GM03348 (cell line): ENCODE measurements at regions not wholly inside any gene's neighbourhood (a gene's known extent, or its start where the extent isn't known, plus 50 kb on each side); places are given as distances from the start of the nearest gene placed in this dataset.

Source experiments
- DNase-seq: peaks from one replicate; pipeline ENCODE4 v3.0.0; 2012; ENCODE audit warnings: low spot score

GRCh38 chr1:228977741-228978140 lies 242.5 kb downstream of the RHOU start:
- no peak for DNase-seq

- peak; percentile 29 for DNase-seq
Observed at GRCh38 chr1:228978484-228979324, 243.4 kb downstream of the RHOU start.

GRCh38 chr1:228979325-228979699 lies 244.0 kb downstream of the RHOU start:
- no peak for DNase-seq

DNA sequence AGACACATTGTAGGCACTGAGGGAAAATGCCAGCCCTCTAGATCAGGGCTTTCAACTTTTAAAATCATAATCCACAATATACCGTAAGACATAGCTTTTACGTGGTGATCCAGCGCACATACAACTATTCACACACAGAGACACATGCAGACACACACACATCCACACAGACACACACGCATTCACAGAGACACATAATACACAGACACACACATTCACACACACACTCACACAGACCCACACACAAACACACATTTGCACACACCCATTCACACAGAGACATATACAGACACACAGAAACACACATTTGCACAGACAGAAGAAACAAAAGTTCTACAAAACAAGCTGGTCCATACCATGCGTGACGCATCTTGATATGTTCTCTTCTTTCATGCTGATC lies 244.5 kb downstream of the RHOU start:
- DNase-seq: no peak

GRCh38 chr1:228980232-228980937 lies 245.1 kb downstream of the RHOU start:
- DNase-seq: no peak

GRCh38 chr1:228982637-228983036 lies 247.4 kb downstream of the RHOU start:
- DNase-seq: no peak

- no peak for DNase-seq
Observed at GRCh38 chr1:228983231-228983660, 248.0 kb downstream of the RHOU start.

DNA sequence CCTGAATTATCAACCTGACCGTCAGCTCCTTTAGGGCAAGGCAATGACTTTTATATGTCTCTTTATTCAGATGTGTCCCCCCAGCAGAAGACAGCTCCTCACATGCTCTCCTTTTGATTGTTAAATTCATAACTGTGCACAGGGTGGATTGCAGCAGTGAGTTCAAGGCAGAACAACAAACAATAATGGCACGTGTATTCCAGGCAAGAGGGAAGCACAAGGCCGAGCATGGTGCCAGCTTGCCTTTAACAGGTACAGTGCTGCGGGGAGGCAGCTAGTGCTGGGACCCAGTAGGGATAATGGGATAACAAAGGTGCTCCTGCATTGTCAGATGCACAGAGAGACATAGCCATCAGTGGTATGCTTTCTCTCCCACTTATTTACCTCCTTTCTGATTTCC lies 248.4 kb downstream of the RHOU start:
- DNase-seq: no peak

- DNase-seq: no peak
Observed at GRCh38 chr1:228984107-228984506, 248.8 kb downstream of the RHOU start.

- DNase-seq: no peak
Observed at GRCh38 chr1:228984646-228985631, 249.7 kb downstream of the RHOU start.

GRCh38 chr1:228985661-228986060 lies 250.4 kb downstream of the RHOU start:
- DNase-seq: no peak

GRCh38 chr1:228986093-228986904 lies 251.0 kb downstream of the RHOU start:
- no peak for DNase-seq

DNA sequence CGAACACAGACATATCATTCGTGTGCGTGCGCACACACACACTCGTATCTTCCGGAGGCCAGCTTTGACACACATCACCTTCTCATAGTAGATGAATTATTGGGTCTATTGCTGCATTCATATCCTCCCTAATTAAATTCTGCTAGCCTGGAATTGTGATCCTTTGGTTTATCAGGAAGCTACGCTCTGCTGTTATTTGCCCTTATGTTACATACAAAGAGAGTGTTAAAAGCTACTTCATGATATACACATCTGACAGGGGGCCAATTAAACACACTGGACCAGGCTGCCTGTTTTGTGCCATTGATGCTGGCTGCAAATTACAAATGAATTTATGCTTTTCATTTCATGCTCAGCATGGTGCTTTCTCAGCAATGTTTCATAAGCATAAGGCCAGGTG lies 252.0 kb downstream of the RHOU start:
- DNase-seq: no peak

- no peak for DNase-seq
Observed at GRCh38 chr1:228987736-228988506, 252.6 kb downstream of the RHOU start.

- DNase-seq: no peak
Observed at GRCh38 chr1:228988664-228989063, 253.4 kb downstream of the RHOU start.

DNA sequence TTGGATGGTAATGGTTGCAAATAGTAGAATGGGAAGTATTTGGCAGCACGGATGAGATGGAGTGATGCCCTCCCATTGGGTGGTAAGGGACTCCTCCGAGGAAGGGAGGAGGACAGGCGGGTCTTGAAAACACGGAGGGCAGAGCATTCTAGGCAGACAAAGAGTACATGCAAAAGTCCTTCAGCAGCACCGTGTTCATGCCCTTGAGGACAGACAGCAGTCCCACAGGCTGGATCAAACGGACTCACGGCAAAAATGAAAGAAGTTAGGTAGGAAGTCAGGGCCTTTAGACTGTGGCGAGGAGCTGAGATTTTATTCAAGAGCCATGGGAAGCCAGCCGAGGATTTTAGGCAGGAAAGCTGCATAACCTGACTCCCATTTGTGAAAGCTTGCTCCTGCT lies 253.9 kb downstream of the RHOU start:
- no peak for DNase-seq

DNA sequence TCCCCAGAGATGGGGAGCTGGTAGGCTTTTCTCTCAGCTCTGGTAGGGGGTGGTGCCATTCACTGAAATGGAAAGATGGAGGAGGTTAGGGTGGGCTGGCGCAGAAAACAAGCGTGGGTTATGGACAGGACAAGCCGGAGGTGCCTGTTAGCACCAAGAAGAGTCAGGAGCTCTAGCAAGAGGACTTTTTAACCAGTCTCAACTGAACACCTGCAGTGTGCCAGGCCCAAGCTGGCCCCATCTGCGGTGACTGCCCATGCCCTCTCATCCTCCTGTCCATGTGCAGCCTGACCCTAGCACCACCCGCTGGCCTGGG lies 254.4 kb downstream of the RHOU start:
- DNase-seq: no peak

GRCh38 chr1:228989992-228990827 lies 254.9 kb downstream of the RHOU start:
- DNase-seq: no peak

- no peak for DNase-seq
Observed at GRCh38 chr1:228990906-228991569, 255.8 kb downstream of the RHOU start.
